ENCODE measurements at regions not wholly inside any gene's neighbourhood (a gene's known extent, or its start where the extent isn't known, plus 50 kb on each side); places are given as distances from the start of the nearest gene placed in this dataset.

DNA sequence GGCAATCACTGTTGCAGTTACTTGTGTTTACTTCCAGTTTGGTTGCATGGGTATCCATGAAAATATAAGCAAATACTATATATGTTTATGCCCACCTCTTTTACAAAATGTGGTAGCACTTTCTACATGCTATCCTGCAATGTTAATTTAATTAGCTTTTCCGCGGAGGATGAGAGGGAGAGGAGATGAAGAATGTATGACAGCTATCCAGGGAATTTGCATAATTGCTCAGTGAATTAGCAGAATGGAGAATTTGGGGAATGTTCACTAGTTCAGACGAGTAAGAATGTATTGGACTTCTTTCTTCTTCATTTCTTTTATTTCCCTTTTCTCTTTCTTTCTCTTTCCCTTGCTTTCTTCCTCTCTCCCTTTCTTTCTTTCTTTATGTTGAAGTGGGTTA is 140.7 kb upstream of the SLC28A3 start:
- Histone ChIP-seq H3K27ac (ENCODE audit: low read length) (no peak overlapping the region), H3K9me3 (ENCODE audit: control insufficient read depth, insufficient read depth, low read length) (no peaks in the 10 kb centered on the region), H3K36me3 (ENCODE audit: control insufficient read depth, insufficient read depth, low read length) (no peaks in the 10 kb centered on the region), H3K27me3 (ENCODE audit: control insufficient read depth, insufficient read depth, low read length) (no peaks in the 10 kb centered on the region), H3K4me1 (ENCODE audit: control insufficient read depth, insufficient read depth, low read length) (no peaks in the 10 kb centered on the region), H3K4me3 (ENCODE audit: low read length) (no peak overlapping the region)
- Mint-ChIP-seq H3K9me3 (peaks cover 0 to 2% of the 10 kb centered on the region in 2 donors), H3K27me3 (ENCODE audit: low read depth in 2 of 2) (peaks cover 3 to 8% of the 10 kb centered on the region in 2 donors), H3K36me3 (no peaks in the 10 kb centered on the region), H3K27ac (no peak overlapping the region), H3K4me1 (no peaks in the 10 kb centered on the region), H3K4me3 (no peak overlapping the region)
- ATAC-seq, result no peak
- 100% methylated on average over 2 of the region's 3 CpGs for WGBS (ENCODE audit: insufficient coverage)
- intact Hi-C loops (cut with micrococcal nuclease), result no loop called here
- TF ChIP-seq, protein P1, sequence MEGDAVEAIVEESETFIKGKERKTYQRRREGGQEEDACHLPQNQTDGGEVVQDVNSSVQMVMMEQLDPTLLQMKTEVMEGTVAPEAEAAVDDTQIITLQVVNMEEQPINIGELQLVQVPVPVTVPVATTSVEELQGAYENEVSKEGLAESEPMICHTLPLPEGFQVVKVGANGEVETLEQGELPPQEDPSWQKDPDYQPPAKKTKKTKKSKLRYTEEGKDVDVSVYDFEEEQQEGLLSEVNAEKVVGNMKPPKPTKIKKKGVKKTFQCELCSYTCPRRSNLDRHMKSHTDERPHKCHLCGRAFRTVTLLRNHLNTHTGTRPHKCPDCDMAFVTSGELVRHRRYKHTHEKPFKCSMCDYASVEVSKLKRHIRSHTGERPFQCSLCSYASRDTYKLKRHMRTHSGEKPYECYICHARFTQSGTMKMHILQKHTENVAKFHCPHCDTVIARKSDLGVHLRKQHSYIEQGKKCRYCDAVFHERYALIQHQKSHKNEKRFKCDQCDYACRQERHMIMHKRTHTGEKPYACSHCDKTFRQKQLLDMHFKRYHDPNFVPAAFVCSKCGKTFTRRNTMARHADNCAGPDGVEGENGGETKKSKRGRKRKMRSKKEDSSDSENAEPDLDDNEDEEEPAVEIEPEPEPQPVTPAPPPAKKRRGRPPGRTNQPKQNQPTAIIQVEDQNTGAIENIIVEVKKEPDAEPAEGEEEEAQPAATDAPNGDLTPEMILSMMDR (IDR thresholded peaks at IDR 0.05), result no peak
- no peak for DNase-seq

DNA sequence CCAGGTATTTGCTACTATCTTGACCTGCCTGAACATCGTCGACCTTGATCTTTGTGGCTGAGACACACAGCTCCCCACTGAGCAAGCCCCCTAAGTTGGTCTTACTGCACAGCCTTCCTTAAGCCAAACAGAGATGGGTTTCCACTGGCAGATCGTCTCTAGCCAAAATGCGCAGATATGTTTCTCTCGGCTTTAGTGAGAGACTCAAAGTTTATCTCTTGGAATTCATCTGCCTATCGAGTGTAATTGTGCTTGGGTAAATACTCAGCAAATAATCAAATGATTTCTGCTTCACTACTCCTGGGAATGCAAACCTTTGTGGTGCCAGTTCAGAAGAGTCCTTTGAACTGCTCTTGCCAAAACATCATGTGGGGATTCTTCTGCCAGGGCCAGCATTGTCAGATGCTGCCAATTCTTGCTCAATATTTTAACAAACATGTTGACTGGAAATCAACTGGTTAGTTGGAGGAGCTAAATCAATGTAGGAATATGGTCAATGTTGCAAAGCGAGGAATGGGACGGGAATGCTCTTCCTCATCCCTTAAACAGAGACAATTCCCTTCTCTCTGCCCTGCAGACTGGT is 141.2 kb upstream of the SLC28A3 start:
- Mint-ChIP-seq H3K9me3 (peaks cover 0 to 2% of the 10 kb centered on the region in 2 donors), H3K36me3 (no peaks in the 10 kb centered on the region), H3K27me3 (ENCODE audit: low read depth in 2 of 2) (peaks cover 3 to 10% of the 10 kb centered on the region in 2 donors), H3K27ac (no peak overlapping the region), H3K4me1 (no peaks in the 10 kb centered on the region), H3K4me3 (no peak overlapping the region)
- H3K9me3 ChIP-seq (ENCODE audit: control insufficient read depth, insufficient read depth, low read length), result no peaks in the 10 kb centered on the region
- H3K4me3 ChIP-seq (ENCODE audit: low read length), result no peak overlapping the region
- DNase-seq (no peak), ATAC-seq (no peak)
- H3K4me1 ChIP-seq (ENCODE audit: control insufficient read depth, insufficient read depth, low read length), result no peaks in the 10 kb centered on the region
- no peaks in the 10 kb centered on the region for H3K36me3 ChIP-seq (ENCODE audit: control insufficient read depth, insufficient read depth, low read length)
- no peaks in the 10 kb centered on the region for H3K27me3 ChIP-seq (ENCODE audit: control insufficient read depth, insufficient read depth, low read length)
- TF ChIP-seq, protein P1 (IDR thresholded peaks at IDR 0.05), result no peak
- intact Hi-C loops (cut with micrococcal nuclease), result no loop called here
- 86% methylated on average over 8 of the region's 8 CpGs for WGBS (ENCODE audit: insufficient coverage)
- no peak overlapping the region for H3K27ac ChIP-seq (ENCODE audit: low read length)

DNA sequence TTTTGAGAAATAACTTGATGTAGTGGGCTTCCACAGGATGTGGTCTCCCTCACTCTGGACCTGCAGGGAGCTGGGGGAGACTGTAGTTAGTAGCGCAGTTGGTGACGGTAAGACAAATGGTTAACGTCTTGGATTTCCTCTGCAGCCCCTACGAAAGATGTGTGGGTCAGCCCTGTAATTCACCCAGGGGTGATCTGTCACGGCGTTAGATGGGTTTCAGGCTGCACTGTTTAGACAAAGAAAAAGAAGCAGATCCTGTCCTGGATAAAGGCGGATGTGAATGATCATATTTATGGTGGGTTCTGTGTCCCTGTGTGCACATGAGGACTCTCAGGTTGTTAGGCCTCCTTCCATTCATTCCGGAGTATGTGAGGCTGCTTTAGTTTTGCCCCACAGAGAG is 142.0 kb upstream of the SLC28A3 start:
- ATAC-seq, result no peak
- no peaks in the 10 kb centered on the region for H3K4me1 ChIP-seq (ENCODE audit: control insufficient read depth, insufficient read depth, low read length)
- H3K9me3 ChIP-seq (ENCODE audit: control insufficient read depth, insufficient read depth, low read length), result no peaks in the 10 kb centered on the region
- TF ChIP-seq, protein P1 (IDR thresholded peaks at IDR 0.05), result no peak
- no peaks in the 10 kb centered on the region for H3K36me3 ChIP-seq (ENCODE audit: control insufficient read depth, insufficient read depth, low read length)
- no peak for DNase-seq
- Mint-ChIP-seq H3K27ac (no peak overlapping the region), H3K27me3 (ENCODE audit: low read depth in 2 of 2) (peaks cover 3 to 13% of the 10 kb centered on the region in 2 donors), H3K4me3 (no peak overlapping the region), H3K36me3 (no peaks in the 10 kb centered on the region), H3K9me3 (no peaks in the 10 kb centered on the region), H3K4me1 (no peaks in the 10 kb centered on the region)
- WGBS (ENCODE audit: insufficient coverage), result 85% methylated on average over 8 of the region's 8 CpGs
- H3K4me3 ChIP-seq (ENCODE audit: low read length), result no peak overlapping the region
- no peaks in the 10 kb centered on the region for H3K27me3 ChIP-seq (ENCODE audit: control insufficient read depth, insufficient read depth, low read length)
- H3K27ac ChIP-seq (ENCODE audit: low read length), result no peak overlapping the region
- intact Hi-C loops (cut with micrococcal nuclease), result no loop called here

DNA sequence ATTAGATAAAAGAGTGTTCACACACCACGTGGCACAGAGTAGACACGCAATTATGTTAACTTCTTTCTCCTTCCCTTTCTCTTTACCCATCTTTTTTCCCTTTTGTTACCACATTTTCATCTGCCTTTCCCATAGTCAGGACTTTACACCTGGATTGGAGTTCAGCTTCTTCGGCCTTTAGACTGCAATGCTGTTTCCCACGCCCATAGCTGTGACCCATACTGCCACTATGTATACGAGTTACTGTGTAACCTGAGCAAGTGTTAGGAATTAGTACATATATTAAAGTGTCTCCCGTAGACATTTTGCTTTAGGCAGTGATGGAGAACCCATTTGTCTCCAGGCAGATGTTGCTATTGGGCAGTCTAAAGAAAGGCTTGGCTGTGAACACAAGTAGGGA is 143.6 kb upstream of the SLC28A3 start:
- no peaks in the 10 kb centered on the region for H3K36me3 Mint-ChIP-seq
- H3K27ac ChIP-seq (ENCODE audit: low read length), result no peak overlapping the region
- DNase-seq (no peak), ATAC-seq (no peak)
- TF ChIP-seq, protein P1 (IDR thresholded peaks at IDR 0.05), result no peak
- H3K9me3 ChIP-seq (ENCODE audit: control insufficient read depth, insufficient read depth, low read length), result no peaks in the 10 kb centered on the region
- peaks cover 7 to 13% of the 10 kb centered on the region in 2 donors for H3K27me3 Mint-ChIP-seq (ENCODE audit: low read depth in 2 of 2)
- H3K27me3 ChIP-seq (ENCODE audit: control insufficient read depth, insufficient read depth, low read length), result no peaks in the 10 kb centered on the region
- no peaks in the 10 kb centered on the region for H3K4me1 Mint-ChIP-seq
- H3K4me1 ChIP-seq (ENCODE audit: control insufficient read depth, insufficient read depth, low read length), result no peaks in the 10 kb centered on the region
- no peaks in the 10 kb centered on the region for H3K36me3 ChIP-seq (ENCODE audit: control insufficient read depth, insufficient read depth, low read length)
- H3K9me3 Mint-ChIP-seq, result no peaks in the 10 kb centered on the region
- H3K4me3 ChIP-seq (ENCODE audit: low read length), result no peak overlapping the region
- 86% methylated on average over 6 of the region's 6 CpGs for WGBS (ENCODE audit: insufficient coverage)
- intact Hi-C loops (cut with micrococcal nuclease), result no loop called here
- H3K4me3 Mint-ChIP-seq, result no peak overlapping the region
- no peak overlapping the region for H3K27ac Mint-ChIP-seq

Data from natural killer cell (primary cell).